ENCODE measurements at regions not wholly inside any gene's neighbourhood (a gene's known extent, or its start where the extent isn't known, plus 50 kb on each side); places are given as distances from the start of the nearest gene placed in this dataset.

GRCh38 chr12:67795236-67795635 lies 146.7 kb downstream of the DYRK2 start:
- TF ChIP-seq POLR2AphosphoS5 (IDR thresholded peaks at IDR 0.05; ENCODE audit: low read depth, low read length) (no peak), FOXP2 (optimal IDR thresholded peaks at IDR 0.05; ENCODE audit: borderline replicate concordance, extremely low read depth, extremely low read length, insufficient read depth) (no peak)
